ENCODE measurements at regions not wholly inside any gene's neighbourhood (a gene's known extent, or its start where the extent isn't known, plus 50 kb on each side); places are given as distances from the start of the nearest gene placed in this dataset.
A peak's percentile ranks its signal among the peaks of the same experiment; 100 is the strongest.

- DNase-seq (ENCODE audit: low spot score), result no peak
Observed at GRCh38 chr5:175579742-175580432, 78.0 kb upstream of the HRH2 start.

GRCh38 chr5:175582697-175583096 is 75.2 kb upstream of the HRH2 start:
- no peak for DNase-seq (ENCODE audit: low spot score)

DNA sequence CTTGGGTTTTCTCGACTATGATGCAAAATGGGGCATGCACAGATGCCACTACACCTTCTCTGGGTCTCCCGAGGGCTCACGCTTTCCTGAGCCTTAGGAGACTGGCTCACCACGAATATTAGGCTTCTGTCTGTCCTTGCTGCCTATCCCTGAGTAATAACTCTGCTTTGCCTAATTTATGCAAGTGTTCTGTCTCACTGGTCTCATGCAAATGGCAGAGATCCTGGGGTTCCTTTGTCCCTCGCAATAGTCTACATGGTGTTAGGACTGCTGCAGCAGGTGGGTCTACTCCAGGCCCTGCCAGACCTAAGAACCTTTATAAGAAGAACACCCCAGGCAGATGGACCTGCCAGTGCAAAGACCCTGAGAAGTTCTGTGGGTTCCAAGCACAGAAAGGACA is 72.3 kb upstream of the HRH2 start:
- no peak for DNase-seq (ENCODE audit: low spot score)

GRCh38 chr5:175588709-175589429 is 69.0 kb upstream of the HRH2 start:
- no peak for DNase-seq (ENCODE audit: low spot score)

DNA sequence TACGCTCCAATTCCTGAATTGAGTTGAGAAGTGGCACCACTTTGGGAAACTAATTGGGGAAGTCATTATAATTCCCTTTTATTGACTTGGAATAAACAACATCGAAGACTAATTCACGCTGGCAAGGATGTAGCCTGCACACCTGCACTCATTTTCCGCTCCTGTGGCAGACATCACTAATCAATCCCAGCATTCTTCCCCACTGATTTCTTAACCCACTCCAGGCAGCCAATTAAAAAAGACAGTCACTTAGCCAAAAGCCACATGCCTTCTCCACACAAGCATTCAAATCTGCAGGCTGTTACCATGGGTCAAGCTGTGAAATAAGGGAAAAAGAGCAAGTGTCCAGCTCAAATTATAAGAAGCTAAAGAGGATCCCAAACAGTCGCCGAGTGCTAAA is 68.2 kb upstream of the HRH2 start:
- DNase-seq (ENCODE audit: low spot score), result no peak

GRCh38 chr5:175590471-175590881 is 67.4 kb upstream of the HRH2 start:
- DNase-seq (ENCODE audit: low spot score), result peak; percentile 29

DNA sequence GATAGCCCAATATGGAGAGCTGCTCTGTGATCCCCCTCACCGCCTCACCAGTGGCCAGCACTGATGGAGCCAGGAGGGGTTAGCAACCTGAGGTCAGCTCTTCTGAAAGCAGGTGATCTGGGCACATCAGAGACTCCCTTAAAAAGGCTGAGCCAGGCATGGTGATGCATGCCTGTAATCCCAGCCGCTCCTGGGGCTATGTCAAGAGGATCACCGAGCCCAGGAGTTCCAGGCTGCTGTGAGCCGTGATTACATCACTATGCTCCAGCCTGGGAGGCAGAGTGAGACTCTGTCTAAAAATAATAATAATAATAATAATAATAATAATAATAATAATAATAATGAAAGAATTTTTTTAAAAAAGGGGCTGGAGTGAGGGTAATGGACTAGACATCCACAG is 66.6 kb upstream of the HRH2 start:
- DNase-seq (ENCODE audit: low spot score), result no peak

DNA sequence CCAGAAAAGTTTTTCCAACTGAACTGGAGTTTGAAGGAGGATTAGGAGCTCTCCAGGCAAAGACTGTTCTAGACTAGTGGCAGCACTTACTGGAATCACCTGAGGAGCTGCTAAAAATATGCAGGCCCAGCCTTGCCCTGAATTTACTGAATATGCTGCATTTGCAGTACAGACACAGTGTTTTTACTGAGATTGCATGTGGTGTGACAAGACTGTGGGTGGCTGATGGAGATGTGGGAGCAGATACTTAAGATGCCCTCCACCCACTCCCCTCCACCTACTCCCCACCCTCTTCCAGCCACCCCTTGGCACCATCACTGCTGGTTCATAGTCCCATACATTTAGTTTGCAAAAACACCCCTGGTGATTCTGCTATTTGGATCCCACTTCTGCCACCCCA is 64.1 kb upstream of the HRH2 start:
- DNase-seq (ENCODE audit: low spot score), result no peak

DNA sequence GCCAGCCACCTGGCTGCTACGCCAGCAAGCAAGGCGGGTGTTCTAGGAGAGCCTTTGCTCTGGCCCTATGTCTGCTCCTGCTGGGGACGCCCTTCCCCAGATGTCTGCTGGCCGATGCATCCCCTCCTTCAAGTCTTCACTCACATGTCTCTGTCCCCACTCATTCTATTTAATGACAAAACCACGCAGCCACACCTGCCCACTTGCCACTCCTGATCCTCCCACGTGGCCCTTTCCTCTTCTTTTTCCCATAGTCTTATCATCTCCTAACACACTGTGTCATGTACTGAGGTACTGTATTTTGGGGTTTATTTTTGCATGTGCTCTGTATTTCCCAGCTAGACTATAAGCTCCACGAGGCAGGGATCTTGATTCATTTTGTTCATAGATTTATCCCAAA is 62.0 kb upstream of the HRH2 start:
- no peak for DNase-seq (ENCODE audit: low spot score)

DNA sequence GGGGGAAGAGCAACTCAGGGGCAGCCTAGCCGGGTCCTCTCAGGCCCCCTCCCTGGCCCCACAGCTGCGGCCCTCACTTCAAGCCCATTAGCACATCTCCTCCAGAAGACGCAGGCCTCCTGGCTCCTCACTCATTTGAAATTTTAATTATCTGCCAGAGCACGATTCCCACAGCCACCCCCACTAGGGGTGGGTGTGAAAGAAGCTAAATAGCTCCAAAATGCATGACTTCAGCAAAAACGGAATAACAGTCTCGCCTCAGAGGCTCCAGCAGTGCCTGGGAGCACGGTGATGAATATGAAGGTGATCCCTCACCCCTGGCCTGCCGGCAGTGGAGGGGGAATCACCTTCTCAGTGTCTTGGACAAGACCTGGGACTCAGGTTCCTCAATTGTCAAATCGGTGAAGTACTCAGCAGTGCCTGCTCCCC is 61.1 kb upstream of the HRH2 start:
- no peak for DNase-seq (ENCODE audit: low spot score)

GRCh38 chr5:175597718-175598117 is 60.2 kb upstream of the HRH2 start:
- DNase-seq (ENCODE audit: low spot score), result no peak

DNA sequence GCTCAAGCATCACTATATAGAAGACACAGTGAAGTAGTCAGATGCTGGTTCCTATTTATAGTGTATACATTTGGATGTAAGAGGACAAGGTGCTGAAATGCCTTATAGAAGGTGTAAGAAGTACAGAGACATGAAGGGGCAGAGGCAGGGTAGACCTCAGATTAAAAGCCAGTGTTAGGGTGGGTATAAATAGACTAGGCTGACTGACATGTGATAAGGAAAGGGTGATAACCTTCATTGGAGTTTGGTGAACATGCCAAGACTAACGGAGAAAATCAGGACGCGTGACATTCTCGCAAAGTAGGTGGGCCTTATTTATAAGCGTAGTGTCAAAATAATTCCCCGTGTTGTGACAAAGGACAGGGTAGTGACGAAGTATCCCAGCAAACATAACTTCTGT is 59.1 kb upstream of the HRH2 start:
- DNase-seq (ENCODE audit: low spot score), result no peak

- no peak for DNase-seq (ENCODE audit: low spot score)
Observed at GRCh38 chr5:175599210-175599609, 58.7 kb upstream of the HRH2 start.

GRCh38 chr5:175603987-175604739 is 53.7 kb upstream of the HRH2 start:
- no peak for DNase-seq (ENCODE audit: low spot score)

DNA sequence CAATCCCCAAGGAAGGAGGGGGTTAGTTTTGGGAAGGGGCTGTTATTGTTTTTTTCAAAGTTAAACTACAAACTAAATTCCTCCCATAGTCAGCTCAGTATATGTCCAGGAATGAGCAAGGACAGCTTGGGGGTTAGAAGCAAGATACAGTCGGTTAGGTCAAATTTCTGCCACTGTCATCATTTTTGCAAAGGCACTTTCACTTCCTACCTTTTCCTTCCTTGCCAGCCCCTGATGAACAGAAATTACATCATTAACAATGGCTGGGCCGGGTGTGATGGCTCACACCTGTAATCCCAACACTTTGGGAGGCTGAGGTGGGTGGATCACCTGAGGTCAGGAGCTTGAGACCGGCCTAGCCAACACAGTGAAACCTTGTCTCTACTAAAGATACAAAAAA is 51.5 kb upstream of the HRH2 start:
- DNase-seq (ENCODE audit: low spot score), result no peak
